EL (cell line): ENCODE measurements at regions not wholly inside any gene's neighbourhood (a gene's known extent, or its start where the extent isn't known, plus 50 kb on each side); places are given as distances from the start of the nearest gene placed in this dataset.
"Not testable (repeated sequence)": the region's sequence is repeated elsewhere in the genome, so short reads cannot be mapped to it uniquely, and the experiment has no call there.

ENCODE experiments used
- DNase-seq: peaks from one replicate; pipeline ENCODE4 v3.0.0-alpha.2; 2016

DNA sequence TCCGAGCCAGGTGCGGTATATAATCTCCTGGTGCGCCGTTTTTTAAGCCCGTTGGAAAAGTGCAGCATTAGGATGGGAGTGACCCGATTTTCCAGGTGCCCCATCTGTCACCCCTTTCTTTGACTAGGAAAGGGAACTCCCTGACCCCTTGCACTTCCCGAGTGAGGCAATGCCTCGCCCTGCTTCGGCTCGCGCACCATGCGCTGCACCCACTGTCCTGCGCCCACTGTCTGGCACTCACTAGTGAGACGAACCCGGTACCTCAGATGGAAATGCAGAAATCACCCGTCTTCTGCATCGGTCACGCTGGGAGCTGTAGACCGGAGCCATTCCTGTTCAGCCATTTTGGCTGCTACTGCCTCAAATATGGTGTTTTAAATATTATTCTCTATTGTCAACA is 198.0 kb downstream of the MEIS1 start:
- not testable (repeated sequence) for DNase-seq

DNA sequence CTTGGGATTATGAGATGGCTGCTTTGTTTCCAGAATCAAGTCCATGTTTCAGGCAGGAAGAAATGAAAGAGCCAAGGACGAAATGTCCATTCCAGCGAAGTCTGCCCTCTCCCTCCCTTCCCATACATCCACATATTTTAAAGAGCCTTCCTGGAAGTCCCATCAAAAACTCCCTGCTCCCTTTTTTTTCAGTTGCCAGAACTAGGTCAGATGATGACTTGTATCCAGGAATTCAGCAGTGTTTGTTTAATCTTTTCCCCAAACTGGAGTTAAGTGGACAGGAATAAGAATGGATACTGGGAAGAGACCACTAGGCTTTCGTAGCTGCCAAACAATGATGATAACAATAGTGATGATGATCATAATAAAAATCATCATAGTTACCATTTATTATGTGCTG is 198.7 kb downstream of the MEIS1 start:
- no peak for DNase-seq

DNA sequence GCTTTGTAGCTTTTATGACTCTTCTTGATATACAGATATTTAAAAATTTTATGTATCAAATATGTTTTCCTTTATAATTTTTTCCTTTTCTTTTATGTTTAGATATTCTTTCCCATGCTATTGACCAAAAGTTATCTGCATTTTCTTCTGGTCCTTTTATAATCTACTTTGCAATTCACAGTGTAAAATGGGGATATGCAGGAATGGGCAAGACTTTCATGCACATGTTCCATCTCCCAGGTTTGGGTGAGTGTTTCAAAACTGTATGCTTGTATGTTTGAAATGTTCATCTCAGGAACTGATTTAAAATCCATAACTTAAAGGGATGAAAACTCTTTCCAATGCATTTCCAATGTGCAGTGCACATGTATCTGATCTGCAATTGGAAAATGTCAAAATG is 199.9 kb downstream of the MEIS1 start:
- no peak for DNase-seq

DNA sequence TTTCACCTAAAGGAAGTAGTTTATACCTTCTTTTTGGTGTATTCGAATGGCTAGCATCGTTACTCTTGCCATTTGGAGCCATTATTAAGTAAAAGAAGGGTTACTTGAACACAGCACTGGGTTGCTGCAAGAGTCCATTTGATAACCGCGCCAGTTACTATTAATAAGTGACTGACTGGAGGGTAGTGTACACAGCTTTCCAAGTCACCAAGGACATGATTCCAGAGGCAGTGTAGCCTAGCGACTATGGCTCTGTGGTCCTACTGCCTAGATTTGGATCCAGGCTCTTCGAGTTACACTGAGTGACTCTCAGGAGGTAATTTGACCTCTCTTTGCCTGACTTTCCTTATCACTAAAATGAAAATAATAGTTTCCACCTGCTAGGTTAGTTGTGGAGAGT is 206.8 kb downstream of the MEIS1 start:
- no peak for DNase-seq

DNA sequence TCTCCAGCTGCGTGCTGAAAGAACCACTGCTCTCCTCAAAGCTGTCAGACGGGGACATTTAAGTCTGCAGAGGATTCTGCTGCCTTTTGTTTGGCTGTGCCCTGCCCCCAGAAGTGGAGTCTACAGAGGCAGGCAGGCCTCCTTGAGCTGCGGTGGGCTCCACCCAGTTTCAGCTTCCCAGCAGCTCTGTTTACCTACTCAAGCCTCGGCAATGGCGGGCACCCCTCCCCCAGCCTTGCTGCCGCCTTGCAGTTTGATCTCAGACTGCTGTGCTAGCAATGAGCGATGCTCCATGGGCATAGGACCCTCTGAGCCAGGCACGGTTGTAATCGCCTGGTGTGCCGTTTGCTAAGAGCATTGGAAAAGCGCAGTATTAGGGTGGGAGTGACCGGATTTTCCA is 213.2 kb downstream of the MEIS1 start:
- DNase-seq: not testable (repeated sequence)

DNA sequence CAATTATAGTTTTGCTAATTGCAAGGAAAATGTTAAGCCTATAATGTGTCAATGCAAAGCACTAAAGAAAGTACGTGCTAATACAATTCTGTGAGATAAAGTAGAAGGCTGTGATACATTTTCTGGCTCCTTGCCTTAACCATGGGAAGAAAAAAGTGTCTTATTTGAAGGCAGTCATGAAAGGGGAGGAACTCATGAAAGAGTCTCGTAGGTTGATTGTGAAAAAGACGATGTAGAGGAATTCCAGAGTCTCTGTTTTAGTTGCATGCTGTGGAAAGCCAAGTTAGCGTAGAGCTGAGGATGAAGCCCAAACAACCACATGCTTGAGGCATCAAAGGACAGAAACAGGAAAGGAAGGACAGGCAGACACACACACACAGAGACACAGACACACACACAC is 214.1 kb downstream of the MEIS1 start:
- no peak for DNase-seq

DNA sequence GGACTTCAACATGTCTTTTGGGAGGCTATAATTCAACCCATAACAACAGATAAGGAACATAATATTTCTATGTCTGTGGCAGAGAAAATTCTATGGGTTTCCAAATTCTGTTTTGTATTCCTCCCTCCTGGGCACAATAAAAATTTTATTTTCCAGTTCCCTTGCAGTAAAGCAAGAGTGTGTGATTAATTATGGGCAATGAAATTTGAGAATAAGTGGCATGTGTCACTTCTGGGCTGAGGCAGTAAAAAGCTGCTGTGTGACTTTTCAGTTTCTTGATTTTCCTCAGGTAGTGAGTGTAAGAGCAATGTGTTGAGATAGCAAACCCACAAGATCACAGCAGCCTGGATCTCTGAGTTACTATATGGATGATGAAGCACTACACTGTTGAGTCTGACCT is 216.4 kb downstream of the MEIS1 start:
- DNase-seq: no peak

DNA sequence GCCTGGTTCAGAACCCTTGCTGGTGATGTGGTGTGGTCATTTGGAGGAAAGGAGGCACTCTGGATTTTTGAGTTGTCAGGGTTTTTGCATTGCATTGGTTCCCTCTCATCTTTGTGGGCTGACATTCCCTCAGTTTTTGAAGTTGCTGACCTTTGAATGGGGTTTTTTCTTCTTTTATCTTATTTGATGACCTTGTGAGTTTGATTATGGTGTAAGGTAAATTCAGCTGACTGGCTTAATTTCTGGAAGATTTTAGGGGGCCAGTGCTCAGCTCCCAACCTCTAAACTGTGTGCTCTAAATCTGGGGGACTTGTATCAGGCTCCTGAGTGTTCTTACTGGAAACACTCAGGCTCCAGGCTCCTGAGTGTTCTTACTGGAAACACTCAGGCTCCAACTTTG is 225.9 kb downstream of the MEIS1 start:
- no peak for DNase-seq

DNA sequence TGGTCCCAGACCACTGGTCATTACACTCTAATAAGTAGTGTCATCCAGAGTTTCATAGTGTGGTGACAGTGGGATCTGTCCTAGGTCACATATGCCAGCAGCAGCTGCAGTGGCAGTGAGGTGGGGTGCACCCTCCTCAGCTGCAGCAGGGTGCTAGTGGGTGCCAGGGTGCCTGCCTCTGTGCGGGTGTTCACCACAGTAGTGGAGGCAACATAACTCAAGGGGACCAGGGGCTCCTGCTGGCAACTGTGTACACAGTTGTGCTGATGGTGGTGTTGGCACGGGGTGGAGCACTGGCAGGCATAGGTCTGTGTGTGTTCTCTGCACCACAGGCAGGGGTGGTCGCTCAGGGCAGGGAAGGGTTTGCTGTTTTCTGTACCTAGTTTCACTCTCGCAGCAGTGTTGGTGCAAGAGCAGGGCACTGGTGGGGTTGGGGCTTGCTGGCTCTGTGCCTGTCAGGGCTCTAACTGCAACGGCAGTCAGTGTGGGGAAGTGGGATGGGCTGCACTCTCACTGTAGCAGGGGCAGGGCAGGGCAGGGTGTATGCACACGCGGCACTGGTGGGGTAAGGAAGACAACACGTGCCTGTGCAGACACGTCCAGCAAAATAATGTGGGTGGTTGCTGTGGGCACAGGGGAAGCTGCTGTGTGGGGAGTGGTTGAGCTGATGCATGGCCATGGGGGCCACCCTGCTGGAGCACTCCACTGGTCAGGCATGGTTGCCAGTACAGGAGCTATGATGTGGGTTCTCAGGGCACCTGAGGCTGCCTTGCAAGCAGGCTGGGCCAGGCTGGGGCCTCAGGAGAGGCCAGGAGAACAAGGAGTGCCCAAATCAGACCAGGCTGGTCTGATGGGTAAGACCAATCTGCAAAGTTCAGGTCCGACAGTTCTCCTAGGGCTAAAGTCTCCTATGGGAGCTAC is 226.6 kb downstream of the MEIS1 start:
- no peak for DNase-seq

DNA sequence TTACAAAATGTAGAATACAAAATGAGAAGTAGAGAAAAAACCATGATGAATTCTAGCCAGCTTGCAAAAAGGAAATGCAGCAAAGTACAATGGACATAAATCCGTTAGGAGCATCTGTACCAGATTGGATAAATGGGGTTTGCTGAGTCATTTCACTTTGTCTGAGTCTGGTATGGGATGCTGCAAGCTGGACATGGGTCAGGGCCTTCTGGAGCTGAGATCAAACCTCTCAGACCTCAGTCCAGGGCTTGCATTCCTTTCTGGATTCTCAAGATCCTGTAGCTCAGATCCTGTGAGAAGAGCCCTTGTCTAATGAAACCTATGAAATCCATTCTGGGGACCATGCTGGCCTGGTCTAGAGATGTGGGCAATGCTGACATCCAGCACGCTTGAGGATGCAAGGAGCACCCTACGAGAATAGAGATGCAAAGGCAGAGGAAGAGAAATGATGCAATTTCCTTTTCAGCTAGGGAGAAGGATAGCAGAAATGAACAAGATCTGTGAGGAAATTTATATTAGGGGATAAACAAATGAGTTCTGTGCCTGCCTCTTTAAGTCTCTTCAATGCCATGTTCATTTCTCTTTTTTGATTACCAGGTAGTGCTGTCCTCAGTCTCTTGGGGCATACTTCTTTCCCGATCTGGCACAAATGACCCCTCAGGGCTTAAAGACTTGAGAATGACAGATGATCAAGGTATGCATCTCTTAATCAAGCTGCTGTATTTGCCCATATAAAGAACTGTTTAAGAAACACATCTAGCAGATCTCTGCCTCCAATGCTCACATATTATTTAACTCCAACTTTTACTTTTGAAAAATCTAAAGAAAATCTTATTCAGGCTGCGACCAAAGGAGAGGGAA is 230.4 kb downstream of the MEIS1 start:
- peak; percentile 43 for DNase-seq

DNA sequence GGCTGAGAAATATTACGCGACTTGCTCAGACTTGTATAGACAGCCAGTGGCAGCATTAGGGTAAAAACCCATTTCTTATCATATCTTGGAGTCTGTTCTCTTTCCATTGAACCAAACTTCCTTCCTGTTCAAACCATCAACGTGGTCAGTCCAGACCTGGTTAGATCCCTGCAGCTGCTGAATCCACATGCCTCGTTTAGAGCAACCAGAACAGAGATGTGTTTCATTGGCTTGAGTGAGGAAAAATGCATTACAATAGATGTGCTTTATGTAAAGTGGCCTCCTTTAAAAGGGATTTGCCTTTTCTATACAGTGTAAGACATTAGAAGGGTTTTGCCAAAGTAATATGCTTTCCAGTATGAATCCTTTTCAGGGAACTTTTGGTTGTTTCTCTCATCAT is 232.4 kb downstream of the MEIS1 start:
- no peak for DNase-seq

DNA sequence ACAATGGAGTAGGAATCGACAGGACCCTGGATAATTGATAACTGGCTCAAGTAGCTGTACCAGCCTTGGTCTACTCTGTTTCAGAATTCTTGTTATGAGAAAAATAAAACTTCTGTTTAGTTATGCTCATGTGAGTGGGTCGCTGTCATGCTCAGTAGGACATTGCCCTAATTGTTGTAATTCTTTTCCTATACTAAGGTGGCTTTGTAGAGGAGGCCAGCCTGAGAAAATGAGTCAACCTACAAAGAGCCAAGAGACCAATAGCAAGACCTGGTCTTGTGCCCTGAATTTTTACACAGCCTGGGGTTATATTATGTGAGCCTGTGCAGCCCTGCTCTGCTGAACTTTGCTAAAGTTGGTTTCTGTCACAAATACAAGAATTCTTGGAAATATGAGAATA is 238.4 kb downstream of the MEIS1 start:
- no peak for DNase-seq

DNA sequence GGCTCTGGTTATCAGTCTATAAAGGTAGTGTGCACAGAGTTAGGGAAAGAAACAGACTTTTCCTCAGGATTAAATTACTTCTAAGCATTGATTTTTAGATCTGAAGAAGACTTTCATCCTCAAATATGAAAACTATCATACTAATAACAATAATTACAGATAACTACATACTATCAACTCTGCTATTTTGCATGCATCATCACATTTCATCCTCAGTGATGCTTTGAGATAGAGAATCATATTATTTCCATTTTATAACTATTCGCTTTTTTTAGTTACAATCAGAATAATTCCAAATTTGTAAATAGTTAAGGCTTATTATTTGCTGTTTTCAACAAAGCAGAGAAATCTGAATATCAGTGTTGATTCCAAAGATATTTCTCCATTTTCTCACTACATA is 239.2 kb downstream of the MEIS1 start:
- DNase-seq: no peak

DNA sequence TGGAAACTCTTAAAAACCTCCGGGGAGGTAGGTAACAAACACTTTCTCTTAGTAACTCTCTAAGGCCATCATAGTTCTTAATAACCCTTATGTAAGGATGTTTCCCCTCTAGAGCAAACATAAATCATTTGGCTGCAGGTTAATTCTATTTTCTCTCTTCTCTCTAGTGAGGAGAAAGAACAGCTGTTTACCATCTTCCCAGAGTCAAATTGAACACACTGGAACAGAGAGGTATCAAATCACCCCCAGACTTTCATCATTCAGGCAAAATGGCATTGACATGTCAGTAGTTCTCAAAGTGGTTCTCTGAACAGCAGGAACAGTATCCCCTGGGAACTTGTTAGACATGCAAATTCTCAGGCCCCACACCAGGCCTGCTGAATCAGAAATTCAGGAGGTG is 240.7 kb downstream of the MEIS1 start:
- no peak for DNase-seq

DNA sequence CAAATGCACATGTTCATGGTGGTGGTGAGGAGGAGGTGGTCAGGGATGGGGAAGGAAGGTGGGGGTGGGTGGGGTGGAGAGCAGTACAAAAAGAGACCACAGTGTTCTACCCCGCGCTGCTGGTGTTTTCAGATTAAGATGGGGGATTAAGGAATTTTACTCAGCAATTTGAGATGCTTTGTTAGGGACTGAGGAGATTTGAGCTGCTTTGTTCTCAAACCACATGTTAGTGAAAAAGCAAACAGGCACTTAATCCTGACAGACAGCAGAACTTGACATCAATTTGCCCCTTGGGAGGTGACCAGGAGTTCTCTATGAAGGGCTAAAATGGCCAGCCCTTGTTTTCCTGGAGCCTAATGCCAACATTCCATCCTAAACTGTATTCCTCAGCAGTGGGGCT is 244.5 kb downstream of the MEIS1 start:
- no peak for DNase-seq

DNA sequence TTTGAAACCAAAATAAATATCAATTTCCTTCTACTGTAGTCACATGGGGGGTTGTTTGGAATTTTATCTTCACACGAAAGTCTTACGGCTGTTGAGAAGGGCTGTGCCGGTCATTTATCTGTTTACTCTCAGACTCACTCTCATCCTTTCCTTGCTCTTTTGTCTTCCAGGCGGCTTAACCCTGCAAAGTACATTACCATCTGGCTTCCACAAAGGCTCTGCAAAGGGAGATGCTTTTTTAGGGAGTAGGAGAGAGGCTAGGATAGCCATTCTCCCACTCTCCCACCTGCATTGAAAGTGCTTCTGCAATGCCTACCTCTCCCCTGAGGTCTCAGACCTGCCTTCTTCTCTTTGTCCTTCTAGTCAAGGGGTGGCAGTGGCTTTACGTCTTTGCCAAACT is 247.6 kb downstream of the MEIS1 start:
- DNase-seq: no peak

DNA sequence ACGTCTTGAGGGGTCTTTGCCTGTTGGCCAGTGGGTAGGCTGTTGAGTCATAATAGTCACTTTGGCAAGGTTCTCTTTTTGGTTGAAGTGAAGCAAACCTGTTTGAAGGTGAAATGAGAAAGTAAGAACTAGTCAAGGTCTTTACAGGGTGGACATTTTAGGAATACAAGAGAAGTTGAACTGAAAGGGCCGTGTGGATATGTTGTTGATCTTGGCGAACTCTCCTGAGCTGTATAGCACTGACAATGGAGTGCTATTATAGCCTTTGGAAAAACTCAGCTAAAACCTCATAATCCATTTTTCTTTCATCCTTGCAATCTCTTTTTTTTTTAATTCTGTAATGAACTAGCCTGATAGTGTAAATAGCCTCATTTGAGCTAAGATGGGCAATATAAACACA is 248.1 kb downstream of the MEIS1 start:
- DNase-seq: no peak

DNA sequence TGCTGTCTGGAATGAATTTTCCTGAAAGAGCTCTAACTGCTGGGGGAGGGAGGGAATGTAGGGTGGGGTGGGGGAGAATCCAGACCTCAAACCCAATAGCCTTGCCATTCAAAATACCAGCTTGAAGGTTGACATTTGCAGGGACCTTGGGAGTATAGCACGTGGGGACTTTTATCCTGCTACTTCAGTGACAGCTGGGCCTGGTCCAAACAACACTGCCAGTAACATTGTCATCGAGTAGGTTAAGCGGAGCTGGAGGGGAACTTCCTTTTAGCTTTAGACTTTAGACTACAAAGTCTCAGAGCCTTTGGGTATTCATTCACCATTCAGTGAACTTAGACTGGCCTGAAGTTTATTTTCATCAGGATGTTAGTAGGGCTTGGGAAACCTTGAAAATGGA is 248.7 kb downstream of the MEIS1 start:
- DNase-seq: no peak

DNA sequence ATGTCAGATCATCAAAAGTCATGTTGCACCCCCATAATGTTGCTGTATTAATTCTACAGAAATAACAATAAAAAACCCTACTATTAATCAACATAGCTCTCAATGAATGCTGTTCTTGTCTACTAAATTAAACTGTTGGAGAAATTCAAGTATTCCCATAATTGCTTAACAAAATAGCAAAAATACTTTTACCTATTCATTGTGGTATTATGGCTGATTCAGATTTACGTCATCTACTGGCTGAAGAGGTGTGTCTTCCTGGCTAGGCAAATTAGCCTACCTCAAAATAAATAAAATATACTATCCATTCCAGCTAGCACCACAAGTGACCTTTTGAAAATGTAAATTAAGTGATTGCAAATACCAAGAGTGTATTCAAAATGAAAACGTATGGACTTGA is 249.4 kb downstream of the MEIS1 start:
- DNase-seq: no peak

DNA sequence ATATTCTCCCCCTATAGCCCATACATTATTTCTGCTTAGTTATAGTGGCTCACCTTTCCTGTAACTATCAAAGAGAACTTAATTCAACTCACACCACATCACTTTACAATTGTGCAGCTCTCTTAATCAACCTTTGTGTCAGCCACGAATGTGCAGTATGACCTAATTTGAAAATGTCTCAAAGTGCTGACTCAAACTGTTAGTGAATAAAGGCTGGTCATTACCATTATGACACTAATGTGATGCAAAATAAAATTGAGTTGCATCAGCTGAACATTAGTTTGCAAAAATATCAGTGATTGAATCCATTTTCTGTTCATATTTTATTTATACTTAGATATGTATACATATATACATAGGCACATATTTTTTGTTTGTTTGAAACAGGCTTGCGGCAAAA is 251.8 kb downstream of the MEIS1 start:
- DNase-seq: no peak

DNA sequence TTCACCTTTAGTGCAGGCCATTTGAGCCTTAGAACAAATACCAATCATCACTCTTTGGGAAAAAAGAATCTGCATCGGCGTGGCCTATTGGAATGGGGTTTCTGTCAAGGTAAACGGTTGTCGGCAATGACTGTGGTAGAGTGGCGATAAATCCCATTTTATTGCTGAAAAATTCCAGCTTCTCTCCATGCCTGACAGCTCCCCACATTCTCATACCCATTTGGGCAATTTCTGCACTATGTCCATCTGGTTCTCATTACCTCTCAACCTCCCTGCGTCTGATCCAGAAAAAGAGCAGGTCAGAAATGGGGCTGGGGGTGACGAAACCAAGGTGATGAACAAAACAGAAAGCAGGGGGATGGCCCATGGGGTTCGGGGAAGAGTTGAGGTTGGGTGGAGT is 254.0 kb downstream of the MEIS1 start:
- DNase-seq: no peak

DNA sequence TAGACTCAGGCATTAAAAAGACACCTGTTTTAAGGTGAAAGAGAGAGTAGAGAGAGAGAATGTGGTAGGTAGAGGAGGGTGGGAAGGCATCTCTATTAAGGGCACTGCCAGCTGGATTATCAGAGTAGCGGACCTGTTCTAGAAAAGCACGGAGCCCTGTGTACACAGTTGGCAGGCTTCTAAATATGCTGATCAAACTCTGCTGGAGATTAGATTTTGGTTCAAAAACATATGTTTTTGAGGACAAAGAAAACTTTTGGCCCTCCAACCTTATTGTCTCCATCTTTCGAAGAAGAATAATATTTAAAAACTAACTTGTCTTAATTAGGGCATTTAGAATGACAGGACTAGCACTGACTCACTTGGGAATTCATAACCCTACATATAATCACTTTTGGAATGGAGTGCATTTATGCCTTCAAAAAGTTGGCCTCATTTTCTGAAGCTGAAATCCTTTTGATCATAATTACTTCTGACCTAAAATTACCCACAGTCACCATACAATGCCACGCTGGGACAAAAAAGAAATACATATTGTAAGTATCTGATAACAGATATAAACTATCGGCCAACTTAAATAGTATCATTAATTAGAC is 254.6 kb downstream of the MEIS1 start:
- no peak for DNase-seq

DNA sequence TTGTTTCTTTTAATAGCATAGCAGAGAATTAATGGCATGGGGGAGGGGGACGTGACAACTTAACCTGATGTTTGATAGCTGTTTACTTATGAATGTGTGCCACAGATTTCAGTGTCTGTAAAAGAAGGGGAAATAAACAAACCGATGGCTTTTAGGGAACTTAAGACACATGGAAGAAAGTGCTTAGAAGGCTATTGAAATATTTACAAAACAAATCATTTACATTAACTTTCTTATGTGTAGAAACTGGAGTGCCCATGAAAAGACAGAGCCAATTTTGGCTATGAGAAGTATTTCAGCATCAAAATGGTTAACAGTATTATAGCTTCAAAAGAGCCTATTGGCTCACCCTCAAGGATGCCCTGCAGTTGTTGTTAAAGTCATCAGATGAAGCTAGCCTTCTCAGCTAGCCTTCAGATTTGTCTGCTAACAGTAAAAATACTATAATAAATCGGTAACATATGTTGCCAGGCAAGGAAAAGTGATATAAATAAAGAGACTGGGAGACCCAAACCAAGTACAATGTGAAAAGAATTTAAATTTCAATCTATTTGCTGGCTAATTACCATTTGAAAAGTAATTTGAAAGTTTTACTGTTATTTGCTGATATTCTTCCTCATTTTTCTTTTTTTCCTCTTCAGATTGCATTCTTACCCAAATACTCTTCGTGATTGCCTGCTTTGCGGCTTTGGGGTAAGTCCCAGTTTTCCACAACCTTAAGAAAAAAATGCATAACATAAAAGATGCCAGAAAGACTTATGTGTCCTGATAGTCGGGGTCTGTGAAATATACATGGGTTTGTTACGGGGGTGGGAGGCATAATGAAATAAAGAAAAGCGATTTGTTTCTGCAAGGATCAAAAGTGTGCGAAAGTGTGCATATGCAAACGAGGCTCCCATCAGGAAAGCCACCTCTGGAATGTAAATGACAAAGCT is 256.4 kb downstream of the MEIS1 start:
- DNase-seq: no peak
